ENCODE measurements at regions not wholly inside any gene's neighbourhood (a gene's known extent, or its start where the extent isn't known, plus 50 kb on each side); places are given as distances from the start of the nearest gene placed in this dataset.

GRCh38 chr9:25602400-25603044, 75.7 kb downstream of the TUSC1 start:
- no peak for TF ChIP-seq CTCF (IDR thresholded peaks at IDR 0.05 in 8 of 11, conservative IDR thresholded peaks at IDR 0.05 in 3 of 11)
- no peak for TF ChIP-seq POLR2A (IDR thresholded peaks at IDR 0.05)

Data from spleen (tissue), 7 donors.